Type B pancreatic cell (in vitro differentiated cells): ENCODE measurements at regions not wholly inside any gene's neighbourhood (a gene's known extent, or its start where the extent isn't known, plus 50 kb on each side); places are given as distances from the start of the nearest gene placed in this dataset.

Source experiments
- DNase-seq: peaks from one replicate; pipeline ENCODE4 v3.0.0; 2021; ENCODE audit warnings: mixed read lengths; ENCODE audit not compliant: unreplicated experiment; ENCODE audit errors: extremely low spot score
- H3K27ac Mint-ChIP-seq: 2 replicates; pipeline ENCODE4 v1.8.0; 2021; ENCODE audit warnings: mild to moderate bottlenecking, mixed read lengths
- H3K27me3 Mint-ChIP-seq: 2 replicates; pipeline ENCODE4 v1.8.0; 2021; ENCODE audit warnings: mixed read lengths
- H3K36me3 Mint-ChIP-seq: 2 replicates; pipeline ENCODE4 v1.8.0; 2021; ENCODE audit warnings: mixed read lengths
- H3K4me1 Mint-ChIP-seq: one replicate; pipeline ENCODE4 v1.8.0; 2021; ENCODE audit warnings: mixed read lengths; ENCODE audit not compliant: unreplicated experiment
- H3K4me3 Mint-ChIP-seq: 2 replicates; pipeline ENCODE4 v1.8.0; 2021; ENCODE audit warnings: mild to moderate bottlenecking, mixed read lengths
- H3K9me3 Mint-ChIP-seq: 2 replicates; pipeline ENCODE4 v1.8.0; 2021; ENCODE audit warnings: mixed read lengths
- CTCF ChIP-seq: fragments of 200-600 bp; sonication (generic); conservative IDR thresholded peaks from 2 replicates; pipeline ENCODE4 v1.5.0; 2021; ENCODE audit warnings: antibody characterized with exemption, mild to moderate bottlenecking

- no peak overlapping the region for H3K27ac Mint-ChIP-seq
- peaks cover 42% of the 10 kb centered on the region for H3K4me1 Mint-ChIP-seq
- no peaks in the 10 kb centered on the region for H3K36me3 Mint-ChIP-seq
- peaks cover 8% of the 10 kb centered on the region for H3K27me3 Mint-ChIP-seq
- H3K9me3 Mint-ChIP-seq = no peaks in the 10 kb centered on the region
- no peak for TF ChIP-seq CTCF
- DNase-seq = no peak
- no peak overlapping the region for H3K4me3 Mint-ChIP-seq
Observed at GRCh38 chr3:56985878-56986277, 74.6 kb upstream of the SPATA12 start.

GRCh38 chr3:56985460-56985859, 75.0 kb upstream of the SPATA12 start:
- Mint-ChIP-seq H3K27me3 (peaks cover 8% of the 10 kb centered on the region), H3K27ac (no peak overlapping the region), H3K36me3 (no peaks in the 10 kb centered on the region), H3K4me1 (peaks cover 39% of the 10 kb centered on the region), H3K4me3 (no peak overlapping the region), H3K9me3 (no peaks in the 10 kb centered on the region)
- TF ChIP-seq CTCF = no peak
- no peak for DNase-seq

GRCh38 chr3:56983427-56983826, 77.0 kb upstream of the SPATA12 start:
- H3K36me3 Mint-ChIP-seq = no peaks in the 10 kb centered on the region
- no peak for TF ChIP-seq CTCF
- no peak overlapping the region for H3K27ac Mint-ChIP-seq
- no peaks in the 10 kb centered on the region for H3K27me3 Mint-ChIP-seq
- no peaks in the 10 kb centered on the region for H3K9me3 Mint-ChIP-seq
- no peak overlapping the region for H3K4me3 Mint-ChIP-seq
- DNase-seq = no peak
- peaks cover 26% of the 10 kb centered on the region for H3K4me1 Mint-ChIP-seq

- Mint-ChIP-seq H3K27me3 (no peaks in the 10 kb centered on the region), H3K4me1 (peaks cover 33% of the 10 kb centered on the region), H3K9me3 (no peaks in the 10 kb centered on the region), H3K27ac (no peak overlapping the region), H3K36me3 (no peaks in the 10 kb centered on the region), H3K4me3 (no peak overlapping the region)
- no peak for TF ChIP-seq CTCF
- DNase-seq = no peak
Observed at GRCh38 chr3:56981445-56982230, 78.8 kb upstream of the SPATA12 start.

GRCh38 chr3:56980798-56981390, 79.6 kb upstream of the SPATA12 start:
- H3K9me3 Mint-ChIP-seq = no peaks in the 10 kb centered on the region
- no peak for TF ChIP-seq CTCF
- no peaks in the 10 kb centered on the region for H3K36me3 Mint-ChIP-seq
- H3K4me1 Mint-ChIP-seq = peaks cover 26% of the 10 kb centered on the region
- no peak overlapping the region for H3K4me3 Mint-ChIP-seq
- no peaks in the 10 kb centered on the region for H3K27me3 Mint-ChIP-seq
- no peak overlapping the region for H3K27ac Mint-ChIP-seq
- no peak for DNase-seq
